Right atrium auricular region (tissue), 2 donors: ENCODE measurements at regions not wholly inside any gene's neighbourhood (a gene's known extent, or its start where the extent isn't known, plus 50 kb on each side); places are given as distances from the start of the nearest gene placed in this dataset.

Source experiments
- DNase-seq: peaks from one replicate; pipeline ENCODE4 v3.0.0-alpha.2; 2019; ENCODE audit warnings: low spot score
- H3K27ac ChIP-seq, 2 donors: fragments of 200-600 bp; sonication (generic); 1 replicate in 1 of 2; 2 replicates in 1 of 2; pipeline ENCODE4 v1.5.1; 2016 to 2019
- H3K27me3 ChIP-seq, 2 donors: fragments of 200-600 bp; sonication (generic); one replicate each; pipeline versions ENCODE4 v1.5.1 to v1.6.0; 2017 to 2019
- H3K36me3 ChIP-seq: fragments of 200-600 bp; sonication (generic); one replicate; pipeline ENCODE4 v1.5.1; 2016
- H3K4me1 ChIP-seq, 2 donors: fragments of 200-600 bp; sonication (generic); one replicate each; pipeline versions ENCODE4 v1.5.1 to v1.6.0; 2017 to 2019
- H3K4me3 ChIP-seq, 2 donors: fragments of 200-600 bp; sonication (generic); 1 replicate in 1 of 2; 2 replicates in 1 of 2; pipeline ENCODE4 v1.5.1; 2017 to 2019; ENCODE audit warnings: mild to moderate bottlenecking in 1 of 2, moderate library complexity in 1 of 2
- H3K9me3 ChIP-seq, 2 donors: fragments of 200-600 bp; sonication (generic); one replicate each; pipeline ENCODE4 v1.5.1; 2019
- TF ChIP-seq, protein P1 (sequence below), 2 donors: fragments of 200-600 bp; sonication (generic); IDR thresholded peaks; one replicate each; pipeline ENCODE4 v1.5.1; 2019; ENCODE audit warnings: antibody characterized with exemption in 2 of 2

DNA sequence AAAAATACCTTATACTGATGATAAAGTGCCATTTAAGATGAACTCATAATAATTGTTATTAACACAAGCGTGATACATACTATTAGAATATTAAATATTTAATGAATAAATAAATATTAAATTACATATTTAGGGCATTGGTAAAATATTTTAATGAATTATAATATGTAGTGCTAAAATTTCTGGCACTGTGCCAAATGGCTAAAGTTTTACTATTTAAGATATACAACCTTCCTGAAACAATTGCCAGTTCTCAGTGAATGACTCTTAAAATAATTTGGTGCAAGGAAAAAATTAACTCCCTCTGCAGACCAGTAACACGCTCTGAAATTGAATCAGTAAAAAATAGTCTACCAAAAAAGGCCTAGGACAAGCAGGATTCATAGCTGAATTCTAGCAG, 428.9 kb upstream of the ATXN7L3B start:
- Histone ChIP-seq H3K36me3 (no peaks in the 10 kb centered on the region), H3K4me3 (no peak overlapping the region), H3K27ac (no peak overlapping the region), H3K27me3 (no peaks in the 10 kb centered on the region), H3K4me1 (no peaks in the 10 kb centered on the region), H3K9me3 (no peaks in the 10 kb centered on the region)
- no peak for DNase-seq
- TF ChIP-seq, protein P1, sequence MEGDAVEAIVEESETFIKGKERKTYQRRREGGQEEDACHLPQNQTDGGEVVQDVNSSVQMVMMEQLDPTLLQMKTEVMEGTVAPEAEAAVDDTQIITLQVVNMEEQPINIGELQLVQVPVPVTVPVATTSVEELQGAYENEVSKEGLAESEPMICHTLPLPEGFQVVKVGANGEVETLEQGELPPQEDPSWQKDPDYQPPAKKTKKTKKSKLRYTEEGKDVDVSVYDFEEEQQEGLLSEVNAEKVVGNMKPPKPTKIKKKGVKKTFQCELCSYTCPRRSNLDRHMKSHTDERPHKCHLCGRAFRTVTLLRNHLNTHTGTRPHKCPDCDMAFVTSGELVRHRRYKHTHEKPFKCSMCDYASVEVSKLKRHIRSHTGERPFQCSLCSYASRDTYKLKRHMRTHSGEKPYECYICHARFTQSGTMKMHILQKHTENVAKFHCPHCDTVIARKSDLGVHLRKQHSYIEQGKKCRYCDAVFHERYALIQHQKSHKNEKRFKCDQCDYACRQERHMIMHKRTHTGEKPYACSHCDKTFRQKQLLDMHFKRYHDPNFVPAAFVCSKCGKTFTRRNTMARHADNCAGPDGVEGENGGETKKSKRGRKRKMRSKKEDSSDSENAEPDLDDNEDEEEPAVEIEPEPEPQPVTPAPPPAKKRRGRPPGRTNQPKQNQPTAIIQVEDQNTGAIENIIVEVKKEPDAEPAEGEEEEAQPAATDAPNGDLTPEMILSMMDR (IDR thresholded peaks at IDR 0.05): no peak

DNA sequence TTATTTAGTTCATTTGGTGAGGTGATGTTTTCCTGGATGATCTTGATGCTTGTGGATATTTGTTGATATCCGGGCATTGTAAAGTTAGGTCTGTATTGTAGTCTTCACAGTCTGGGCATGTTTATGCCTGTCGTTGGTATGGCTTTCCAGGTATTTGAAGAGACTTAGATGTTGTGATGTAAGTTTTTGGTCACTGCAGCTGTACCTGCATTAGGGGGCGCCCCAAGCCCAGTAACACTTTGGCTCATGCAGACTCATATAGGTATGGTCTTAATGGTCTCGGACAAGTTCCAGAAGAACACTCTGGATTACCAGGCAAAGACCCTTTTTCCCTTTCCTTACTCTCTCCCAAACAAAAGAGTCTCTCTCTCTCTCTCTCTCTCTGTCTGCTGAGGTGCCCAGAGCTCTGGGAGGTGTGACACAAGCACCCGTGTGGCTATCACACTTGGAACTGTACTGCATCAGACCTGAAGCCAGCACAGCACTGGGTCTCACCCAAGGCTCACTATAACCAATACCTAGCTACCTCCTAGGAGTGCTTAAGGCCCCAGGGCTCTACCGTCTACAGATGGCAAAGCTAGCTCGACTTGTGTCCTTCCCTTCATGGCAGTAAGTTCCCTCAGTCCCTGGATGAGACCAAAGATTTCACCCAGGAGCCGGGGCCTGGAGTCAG, 425.8 kb upstream of the ATXN7L3B start:
- no peak for DNase-seq
- no peaks in the 10 kb centered on the region for H3K27me3 ChIP-seq
- no peaks in the 10 kb centered on the region for H3K9me3 ChIP-seq
- H3K4me3 ChIP-seq: no peak overlapping the region
- no peaks in the 10 kb centered on the region for H3K36me3 ChIP-seq
- H3K4me1 ChIP-seq: no peaks in the 10 kb centered on the region
- no peak overlapping the region for H3K27ac ChIP-seq
- TF ChIP-seq, protein P1 (IDR thresholded peaks at IDR 0.05): no peak

DNA sequence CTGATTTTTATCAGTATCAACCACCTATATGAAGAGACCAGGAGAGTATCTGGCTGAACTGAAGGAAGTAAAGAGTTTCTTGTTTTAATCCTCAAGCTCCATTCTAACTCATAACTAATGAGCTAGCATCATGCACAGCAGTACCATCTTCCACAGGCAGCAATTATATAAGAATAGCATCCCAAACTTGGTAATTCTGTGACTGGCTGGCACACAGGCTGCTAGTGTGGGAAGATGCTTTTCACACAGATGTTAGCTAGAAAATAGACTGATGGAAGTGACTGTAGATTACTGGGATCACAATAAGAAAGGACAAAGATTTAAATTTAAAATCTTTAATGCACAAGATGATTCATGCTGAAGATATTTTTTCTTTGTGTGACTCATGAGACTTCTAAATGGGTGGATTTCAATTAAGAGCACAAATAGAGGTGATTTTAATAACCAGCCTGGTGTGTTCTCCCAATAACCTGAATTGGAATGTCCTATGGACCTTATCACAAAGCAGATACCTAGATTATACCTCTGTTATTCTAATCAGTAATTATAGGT, 417.7 kb upstream of the ATXN7L3B start:
- Histone ChIP-seq H3K27me3 (no peaks in the 10 kb centered on the region), H3K4me3 (no peak overlapping the region), H3K27ac (no peak overlapping the region), H3K9me3 (no peaks in the 10 kb centered on the region), H3K36me3 (no peaks in the 10 kb centered on the region), H3K4me1 (no peaks in the 10 kb centered on the region)
- TF ChIP-seq, protein P1 (IDR thresholded peaks at IDR 0.05): no peak
- DNase-seq: no peak

DNA sequence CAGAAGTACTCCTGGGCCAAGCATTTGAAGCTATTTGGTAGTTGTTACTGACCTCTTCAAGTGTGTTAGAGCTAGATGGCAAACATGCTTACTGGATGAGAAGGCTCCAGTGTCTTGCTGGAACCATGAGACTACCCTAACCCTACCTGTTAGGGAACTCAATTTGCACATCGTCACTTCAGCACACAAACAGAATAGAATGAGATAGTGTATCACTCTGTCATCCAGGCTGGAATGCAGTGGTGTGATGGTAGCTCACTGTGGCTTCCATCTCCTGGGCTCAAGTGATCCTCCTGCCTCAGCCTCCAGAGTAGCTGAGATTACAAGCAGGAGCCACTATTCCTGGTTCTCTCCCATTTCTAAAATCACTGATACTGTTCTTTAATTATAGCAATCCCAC, 417.0 kb upstream of the ATXN7L3B start:
- Histone ChIP-seq H3K27me3 (no peaks in the 10 kb centered on the region), H3K9me3 (no peaks in the 10 kb centered on the region), H3K36me3 (no peaks in the 10 kb centered on the region), H3K27ac (no peak overlapping the region), H3K4me1 (no peaks in the 10 kb centered on the region), H3K4me3 (no peak overlapping the region)
- DNase-seq: no peak
- TF ChIP-seq, protein P1 (IDR thresholded peaks at IDR 0.05): no peak

DNA sequence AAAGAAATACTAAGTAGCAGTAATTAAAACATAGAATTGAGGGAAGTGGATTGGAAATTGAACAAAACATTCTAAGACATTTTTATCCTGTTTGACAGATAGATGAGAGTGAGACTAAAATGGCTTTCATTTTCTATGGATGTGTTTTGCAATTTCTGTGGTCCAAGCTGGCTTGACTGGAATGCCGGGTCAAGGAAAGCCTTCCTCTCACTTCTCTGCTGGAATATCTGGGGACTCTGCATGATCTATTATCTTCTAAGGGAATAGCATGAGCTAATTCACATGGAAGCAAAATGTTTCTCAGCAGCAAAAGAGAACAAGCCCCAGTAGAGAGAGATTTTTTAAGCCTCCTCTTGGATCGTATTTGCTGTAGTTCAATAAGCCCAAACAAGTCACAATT, 407.9 kb upstream of the ATXN7L3B start:
- Histone ChIP-seq H3K9me3 (no peaks in the 10 kb centered on the region), H3K36me3 (no peaks in the 10 kb centered on the region), H3K4me3 (no peak overlapping the region), H3K4me1 (no peaks in the 10 kb centered on the region), H3K27ac (no peak overlapping the region), H3K27me3 (no peaks in the 10 kb centered on the region)
- DNase-seq: no peak
- TF ChIP-seq, protein P1 (IDR thresholded peaks at IDR 0.05): no peak

DNA sequence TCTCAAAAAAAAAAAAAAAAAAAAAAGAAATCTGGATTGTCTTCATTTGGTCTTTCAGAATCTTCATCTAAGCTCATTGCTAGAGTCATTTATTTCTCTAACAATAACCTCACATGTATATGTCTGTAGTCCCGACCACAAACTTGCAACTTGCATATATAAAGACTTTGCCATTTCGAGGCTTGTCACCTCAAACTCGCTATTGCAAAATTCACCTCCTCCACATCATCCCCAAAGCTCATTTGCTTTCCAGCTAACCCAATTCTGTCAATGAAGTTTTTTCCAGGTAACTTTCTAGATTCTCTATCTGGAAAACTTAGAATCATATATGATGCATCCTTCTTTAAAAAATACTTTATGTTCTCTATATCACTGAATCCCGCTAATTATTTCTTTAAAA, 393.2 kb upstream of the ATXN7L3B start:
- TF ChIP-seq, protein P1 (IDR thresholded peaks at IDR 0.05): no peak
- Histone ChIP-seq H3K27me3 (no peaks in the 10 kb centered on the region), H3K4me3 (no peak overlapping the region), H3K27ac (no peak overlapping the region), H3K4me1 (no peaks in the 10 kb centered on the region), H3K36me3 (no peaks in the 10 kb centered on the region), H3K9me3 (no peaks in the 10 kb centered on the region)
- DNase-seq: no peak
